K562 (cell line): ENCODE measurements at regions not wholly inside any gene's neighbourhood (a gene's known extent, or its start where the extent isn't known, plus 50 kb on each side); places are given as distances from the start of the nearest gene placed in this dataset.

Source experiments
- ATAC-seq: fragments of 200-7000 bp; cut with Tn5 transposase; 3 replicates; pipeline ENCODE4 v1.9.1; 2020; ENCODE audit warnings: moderate library complexity
- BruUV-seq: library from RNA; stranded (reverse); fragments of 400-500 nt; replicated peaks from 2 replicates; lab custom pipeline; 2021; lab: Mats Ljungman, UMichigan
- CTCF ChIA-PET: fragments of 300-600 bp; formaldehyde crosslinking; extraction: SDS; loops from one replicate; lab custom pipeline; 2021; ENCODE audit warnings: low intra/inter-chr PET ratio; lab: Yijun Ruan, JAX
- POLR2A ChIA-PET: fragments of 300-600, 350-650 bp; sonication (Branson Sonifier 250); formaldehyde crosslinking; extraction: SDS; loops from one replicate; lab custom pipeline; 2021; ENCODE audit warnings: antibody characterized with exemption, inconsistent platforms; lab: Yijun Ruan, JAX
- DNase-seq, 4 experiments: peaks; one replicate each; pipeline versions ENCODE4 v3.0.0 to v3.0.0-alpha.2; 2011 to 2018; ENCODE audit warnings: low spot score in 3 of 4, mixed read lengths in 3 of 4; ENCODE audit errors: extremely low read depth in 1 of 4
- FAIRE-seq: peaks from 2 replicates; lab custom pipeline; 2011; peaks lifted over from hg19 to GRCh38; lab: Jason Lieb, UNC
- H2AFZ ChIP-seq: 2 replicates; pipeline ENCODE4 v1.6.0; 2011; ENCODE audit warnings: low read depth, low read length, control low read depth, inconsistent platforms
- H3K27ac ChIP-seq: fragments of 200-600 bp; 3 replicates; pipeline ENCODE4 v1.8.0; 2011; ENCODE audit warnings: low read depth, mild to moderate bottlenecking, control low read depth, inconsistent platforms, low read length, moderate library complexity, mixed read lengths; ENCODE audit errors: extremely low read depth
- H3K27me3 ChIP-seq, 2 experiments: fragments of 300-600 bp in 1 of 2; 2 replicates in 1 of 2; 3 replicates in 1 of 2; pipeline versions ENCODE4 v1.6.0 to v1.8.0; 2011; ENCODE audit warnings: inconsistent platforms in 2 of 2, low read length in 2 of 2, mild to moderate bottlenecking in 1 of 2, mixed read lengths in 1 of 2, moderate library complexity in 1 of 2; ENCODE audit not compliant: control insufficient read depth in 2 of 2, insufficient read depth in 2 of 2
- H3K36me3 ChIP-seq: fragments of 300-600 bp; 3 replicates; pipeline ENCODE4 v1.8.0; 2011; ENCODE audit warnings: mild to moderate bottlenecking, low read length, inconsistent platforms; ENCODE audit not compliant: control insufficient read depth, insufficient read depth
- H3K4me1 ChIP-seq, 2 experiments: fragments of 200-600 bp in 1 of 2; replicated peaks in 1 of 2; 2 replicates in 1 of 2; 3 replicates in 1 of 2; pipeline versions ENCODE4 v1.5.1 to v1.8.0; 2011; ENCODE audit warnings: inconsistent platforms in 2 of 2, low read length in 2 of 2, mild to moderate bottlenecking in 1 of 2, mixed read lengths in 1 of 2, moderate library complexity in 1 of 2; ENCODE audit not compliant: control insufficient read depth in 2 of 2, insufficient read depth in 2 of 2
- H3K4me2 ChIP-seq: 2 replicates; pipeline ENCODE4 v1.6.1; 2011; ENCODE audit warnings: low read length, control low read depth, inconsistent platforms, mixed read lengths; ENCODE audit not compliant: insufficient read depth
- H3K4me3 ChIP-seq: fragments of 200-600 bp; sonication (generic), shearing (Covaris generic); 2 replicates; pipeline ENCODE4 v1.5.1; 2016; ENCODE audit warnings: control low read depth, inconsistent platforms
- H3K79me2 ChIP-seq: fragments of 200-600 bp; 3 replicates; pipeline ENCODE4 v1.8.0; 2011; ENCODE audit warnings: low read length, inconsistent platforms; ENCODE audit not compliant: control insufficient read depth, insufficient read depth
- H3K9ac ChIP-seq, 2 experiments: 2 replicates each; pipeline versions ENCODE4 v1.6.0 to v1.6.1; 2011; ENCODE audit warnings: low read depth in 2 of 2, low read length in 2 of 2, control low read depth in 1 of 2, inconsistent platforms in 1 of 2, mild to moderate bottlenecking in 1 of 2, mixed read lengths in 1 of 2; ENCODE audit not compliant: insufficient read depth in 1 of 2
- H3K9me1 ChIP-seq: one replicate; pipeline ENCODE4 v1.6.0; 2011; ENCODE audit warnings: inconsistent platforms, mild to moderate bottlenecking, low read length, moderate library complexity; ENCODE audit not compliant: control insufficient read depth, insufficient read depth
- H3K9me3 ChIP-seq: replicated peaks from 2 replicates; pipeline ENCODE4 v1.5.1; 2011; ENCODE audit warnings: low read depth, low read length, inconsistent platforms; ENCODE audit not compliant: control insufficient read depth, insufficient read depth
- H4K20me1 ChIP-seq: replicated peaks from 2 replicates; pipeline ENCODE4 v1.6.1; 2011; ENCODE audit warnings: low read length, inconsistent platforms, mixed read lengths; ENCODE audit not compliant: control insufficient read depth, insufficient read depth
- CCNT2 ChIP-seq: IDR thresholded peaks from 2 replicates; pipeline ENCODE4 v1.6.1; 2011; ENCODE audit warnings: borderline replicate concordance, low read depth, mild to moderate bottlenecking, moderate library complexity, mixed read lengths, low read length; ENCODE audit not compliant: insufficient read length; ENCODE audit errors: extremely low read depth
- ETV6 ChIP-seq, 3 experiments: fragments of 150-350 bp in 1 of 3; sonication (generic) in 1 of 3; formaldehyde crosslinking in 1 of 3; IDR thresholded peaks; 2 replicates each; pipeline versions ENCODE4 v1.6.1 to v1.8.0; 2014 to 2022; ENCODE audit warnings: borderline replicate concordance in 2 of 3, low read depth in 2 of 3, antibody characterized with exemption in 1 of 3, low read length in 1 of 3, mild to moderate bottlenecking in 1 of 3, missing genetic modification reagents in 1 of 3
- MXI1 ChIP-seq: IDR thresholded peaks from 2 replicates; pipeline ENCODE4 v1.6.1; 2011; ENCODE audit warnings: low read depth, mild to moderate bottlenecking, improper control_type of control experiment, low read length
- NR2C2 ChIP-seq, 2 experiments: fragments of 200-800 bp in 1 of 2; sonication (Bioruptor generic) in 1 of 2; sonication (generic) in 1 of 2; formaldehyde crosslinking in 1 of 2; IDR thresholded peaks; 2 replicates each; pipeline versions ENCODE4 v1.6.1 to v1.8.0; 2016 to 2022; ENCODE audit warnings: mild to moderate bottlenecking in 1 of 2, missing compliant biosample characterization in 1 of 2, missing genetic modification characterization in 1 of 2, missing genetic modification reagents in 1 of 2
- PBX2 ChIP-seq, 2 experiments: IDR thresholded peaks in 1 of 2; conservative IDR thresholded peaks in 1 of 2; 2 replicates each; pipeline ENCODE4 v1.6.1; 2016; ENCODE audit warnings: low read depth in 2 of 2, mild to moderate bottlenecking in 1 of 2, missing compliant biosample characterization in 1 of 2, missing genetic modification characterization in 1 of 2, moderate library complexity in 1 of 2
- SETDB1 ChIP-seq: IDR thresholded peaks from one replicate; pipeline ENCODE4 v1.6.1; 2012; ENCODE audit warnings: low read length, control low read depth, inconsistent platforms
- SMARCE1 ChIP-seq: fragments of 450-650 bp; IDR thresholded peaks from 2 replicates; pipeline ENCODE4 v1.7.1; 2016; ENCODE audit warnings: mild to moderate bottlenecking
- SMC3 ChIP-seq: conservative IDR thresholded peaks from 2 replicates; pipeline ENCODE4 v1.6.1; 2011; ENCODE audit warnings: low read depth, low read length, improper control_type of control experiment; ENCODE audit not compliant: insufficient read depth
- SP2 ChIP-seq: IDR thresholded peaks from 2 replicates; pipeline ENCODE4 v1.6.1; 2011; ENCODE audit warnings: mild to moderate bottlenecking, low read depth, low read length, moderate library complexity; ENCODE audit not compliant: poor library complexity, severe bottlenecking; ENCODE audit errors: extremely low read depth
- TCF7L2 ChIP-seq: fragments of 150-350 bp; IDR thresholded peaks from 2 replicates; pipeline ENCODE4 v1.6.1; 2016; ENCODE audit warnings: low read depth, mild to moderate bottlenecking, low read length, moderate library complexity
- TFAM ChIP-seq: fragments of 250-450 bp; sonication (Bioruptor Pico); conservative IDR thresholded peaks from 2 replicates; pipeline ENCODE4 v1.5.0; 2021; ENCODE audit warnings: mild to moderate bottlenecking, moderate library complexity
- ZBTB2 ChIP-seq: fragments of 450-650 bp; IDR thresholded peaks from 2 replicates; pipeline ENCODE4 v1.6.1; 2016; ENCODE audit warnings: antibody characterized with exemption
- ZNF639 ChIP-seq, 2 experiments: fragments of 200-800 bp in 1 of 2; sonication (Bioruptor generic) in 1 of 2; sonication (generic) in 1 of 2; formaldehyde crosslinking in 1 of 2; IDR thresholded peaks in 1 of 2; conservative IDR thresholded peaks in 1 of 2; 2 replicates each; pipeline versions ENCODE4 v1.5.0 to v1.6.1; 2016 to 2020; ENCODE audit warnings: missing compliant biosample characterization in 1 of 2, missing genetic modification characterization in 1 of 2, missing genetic modification reagents in 1 of 2
- WGBS: fragments of 100-300 bp; shearing (Covaris generic); methylation state at CpG from one replicate; pipeline ENCODE4 v1.1.6; 2016; ENCODE audit warnings: low coverage, mixed read lengths; ENCODE audit not compliant: insufficient coverage; ENCODE audit errors: missing lambda C conversion rate; 5-methylcytosine and 5-hydroxymethylcytosine counted together
- in situ Hi-C: fragments of 300-500 bp; cut with MboI; formaldehyde crosslinking; loops from 4 replicates; pipeline ENCODE4 v1.15.0; 2018; ENCODE audit warnings: inconsistent platforms, mixed read lengths
- intact Hi-C: fragments of 100-400 bp; cut with micrococcal nuclease; formaldehyde crosslinking; loops from 2 replicates; pipeline ENCODE4 v1.14.2; 2022

DNA sequence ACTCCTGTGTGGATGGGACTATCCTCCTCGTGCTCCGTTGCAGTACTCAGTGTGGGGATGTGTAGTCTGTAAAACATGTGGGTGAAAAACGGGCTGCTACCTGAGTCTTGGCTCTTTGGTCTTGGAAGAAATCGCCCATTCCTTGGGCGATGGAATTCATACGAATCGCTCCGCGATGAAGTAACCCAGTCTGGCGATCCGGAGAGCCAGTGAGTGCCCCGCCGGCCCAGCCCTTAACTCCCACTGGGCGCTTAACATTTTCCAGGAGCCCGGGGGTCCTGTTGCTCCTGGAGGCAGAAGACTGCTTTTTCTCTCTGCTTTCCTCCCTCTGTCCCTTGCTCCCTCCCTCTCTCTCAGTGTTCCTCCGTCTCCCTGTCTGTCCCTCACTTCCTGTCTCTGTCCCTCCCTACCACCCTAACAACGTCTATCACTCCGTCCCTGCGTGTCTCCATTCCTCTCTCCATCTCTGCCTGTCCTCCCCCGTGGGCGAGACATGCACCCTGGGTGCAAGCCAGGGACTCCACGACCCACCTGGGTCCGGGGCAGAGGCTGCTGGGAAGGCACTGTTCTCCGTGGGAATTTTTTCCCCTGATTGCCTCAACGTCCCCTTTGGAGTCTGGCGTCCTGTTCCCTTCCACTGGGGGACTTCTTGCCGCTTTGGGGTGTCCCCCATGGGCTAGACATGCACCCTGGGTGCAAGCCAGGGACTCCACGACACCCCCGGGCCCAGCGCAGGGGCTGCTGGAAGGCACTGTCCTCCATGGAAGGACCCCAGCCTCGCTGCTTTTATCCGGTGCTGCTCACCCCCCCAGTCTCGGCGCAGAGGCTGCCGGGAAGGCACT lies 188.6 kb downstream of the ALG10 start:
- FAIRE-seq, result no peak
- Histone ChIP-seq H3K79me2 (no peaks in the 10 kb centered on the region), H3K4me3 (no peak overlapping the region), H3K9ac (no peak overlapping the region), H4K20me1 (no peaks in the 10 kb centered on the region), H3K4me2 (no peak overlapping the region), H3K27ac (no peak overlapping the region), H3K4me1 (peaks cover 0 to 17% of the 10 kb centered on the region in 2 experiments; a peak in 2 of 5 replicates), H3K9me3 (no peaks in the 10 kb centered on the region), H3K36me3 (no peaks in the 10 kb centered on the region), H3K9me1 (no peaks in the 10 kb centered on the region), H3K27me3 (peaks cover 3 to 52% of the 10 kb centered on the region in 2 experiments; a peak in 3 of 5 replicates), H2AFZ (peak overlapping the region; percentile 79)
- intact Hi-C loops (loop anchor here (10.0 kb wide), 1 partner anchor 414 kb away; no protein-coding TSS in a partner anchor), in situ Hi-C loops (loop anchor here (10.0 kb wide), 1 partner anchor 394 kb away; no protein-coding TSS in a partner anchor)
- DNase-seq, result no peak
- ATAC-seq, result no peak
- no TSS peak for BruUV-seq
- WGBS, result 35% methylated on average over 26 of the region's 35 CpGs
- ChIA-PET POLR2A (no interaction called here), CTCF (no interaction called here)
- TF ChIP-seq ETV6 (IDR thresholded peaks at IDR 0.05; ENCODE audit: borderline replicate concordance in 1 of 2, low read depth in 2 of 2, low read length in 1 of 2) (no peak), ETV6 (CRISPR knock-in tag; IDR thresholded peaks at IDR 0.05; ENCODE audit: borderline replicate concordance) (no peak), SP2 (no peak), SMARCE1 (no peak), MXI1 (no peak), SMC3 (no peak), NR2C2 (CRISPR knock-in tag; IDR thresholded peaks at IDR 0.05) (no peak), NR2C2 (tag; IDR thresholded peaks at IDR 0.05) (no peak), SETDB1 (no peak), CCNT2 (no peak), PBX2 (CRISPR knock-in tag; IDR thresholded peaks at IDR 0.05; ENCODE audit: low read depth) (no peak), PBX2 (tag; conservative IDR thresholded peaks at IDR 0.05; ENCODE audit: low read depth) (no peak), ZNF639 (CRISPR knock-in tag; conservative IDR thresholded peaks at IDR 0.05 in 1 of 2, IDR thresholded peaks at IDR 0.05 in 1 of 2) (no peak), TFAM (no peak), TCF7L2 (no peak), ZBTB2 (no peak)
